Erythroblast (primary cell): ENCODE measurements at regions not wholly inside any gene's neighbourhood (a gene's known extent, or its start where the extent isn't known, plus 50 kb on each side); places are given as distances from the start of the nearest gene placed in this dataset.

Source experiments
- GATA1 ChIP-seq: IDR thresholded peaks from 2 replicates; pipeline ENCODE4 v1.6.1; 2011; ENCODE audit warnings: low read depth, mild to moderate bottlenecking, control low read depth, low read length, moderate library complexity
- POLR2A ChIP-seq: IDR thresholded peaks from 2 replicates; pipeline ENCODE4 v1.6.1; 2011; ENCODE audit warnings: mild to moderate bottlenecking, low read length

DNA sequence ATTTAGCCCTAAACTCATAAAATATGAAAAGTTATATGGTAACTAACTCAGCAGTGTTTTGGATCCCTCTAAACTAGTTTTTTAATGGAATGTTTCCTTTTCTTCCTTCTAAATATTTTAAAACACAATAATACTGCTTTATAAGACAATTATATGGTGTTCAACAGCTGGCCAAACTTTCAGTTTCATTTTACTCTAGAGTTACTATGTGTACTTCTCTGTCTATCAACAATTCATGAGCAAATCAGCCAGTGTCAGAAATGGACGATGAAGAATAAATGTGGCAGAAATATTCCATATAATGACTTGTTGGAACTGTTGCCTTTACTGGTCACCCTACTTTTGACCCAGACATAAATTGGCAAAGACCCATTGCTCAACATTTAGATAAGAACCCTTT, 64.8 kb upstream of the CXXC4 start:
- TF ChIP-seq POLR2A (no peak), GATA1 (no peak)
